HuH-7 (cell line): ENCODE measurements at regions not wholly inside any gene's neighbourhood (a gene's known extent, or its start where the extent isn't known, plus 50 kb on each side); places are given as distances from the start of the nearest gene placed in this dataset.
"Not testable (repeated sequence)": the region's sequence is repeated elsewhere in the genome, so short reads cannot be mapped to it uniquely, and the experiment has no call there.

Source experiments
- DNase-seq: peaks from one replicate; pipeline ENCODE4 v3.0.0; 2011; ENCODE audit warnings: low spot score

- not testable (repeated sequence) for DNase-seq
Observed at GRCh38 chrX:123788193-123788592, 55.3 kb upstream of the THOC2 start.

- DNase-seq, result no peak
Observed at GRCh38 chrX:123788744-123789143, 55.9 kb upstream of the THOC2 start.

- no peak for DNase-seq
Observed at GRCh38 chrX:123797543-123798447, 62.1 kb upstream of the XIAP start.

- not testable (repeated sequence) for DNase-seq
Observed at GRCh38 chrX:123798706-123799430, 61.0 kb upstream of the XIAP start.

- no peak for DNase-seq
Observed at GRCh38 chrX:123801901-123802300, 58.0 kb upstream of the XIAP start.

- peak; percentile 31 for DNase-seq
Observed at GRCh38 chrX:123803331-123803983, 56.4 kb upstream of the XIAP start.

- DNase-seq, result not testable (repeated sequence)
Observed at GRCh38 chrX:123803984-123804365, 55.9 kb upstream of the XIAP start.

GRCh38 chrX:123807835-123808416 lies 51.9 kb upstream of the XIAP start:
- no peak for DNase-seq

GRCh38 chrX:123809854-123810375 lies 49.9 kb upstream of the XIAP start:
- DNase-seq, result no peak
